ENCODE measurements at regions not wholly inside any gene's neighbourhood (a gene's known extent, or its start where the extent isn't known, plus 50 kb on each side); places are given as distances from the start of the nearest gene placed in this dataset.

- Histone ChIP-seq H3K36me3 (no peaks in the 10 kb centered on the region), H3K27me3 (no peaks in the 10 kb centered on the region), H3K4me1 (no peaks in the 10 kb centered on the region), H3K9me3 (no peaks in the 10 kb centered on the region), H3K4me3 (ENCODE audit: low read depth, low read length) (no peak overlapping the region)
- TF ChIP-seq CTCF (IDR thresholded peaks at IDR 0.05; ENCODE audit: low read depth, low read length), result no peak
- no peak for DNase-seq
These were observed 667.6 kb upstream of the CELF2 start for GRCh38 chr10:10350050-10350449.

- TF ChIP-seq CTCF (IDR thresholded peaks at IDR 0.05; ENCODE audit: low read depth, low read length), result no peak
- Histone ChIP-seq H3K9me3 (no peaks in the 10 kb centered on the region), H3K4me3 (ENCODE audit: low read depth, low read length) (no peak overlapping the region), H3K4me1 (no peaks in the 10 kb centered on the region), H3K27me3 (no peaks in the 10 kb centered on the region), H3K36me3 (no peaks in the 10 kb centered on the region)
- no peak for DNase-seq
These were observed 666.2 kb upstream of the CELF2 start for GRCh38 chr10:10351451-10351850.

GRCh38 chr10:10353326-10353868 lies 664.3 kb upstream of the CELF2 start:
- TF ChIP-seq CTCF (IDR thresholded peaks at IDR 0.05; ENCODE audit: low read depth, low read length), result no peak
- no peaks in the 10 kb centered on the region for H3K4me1 ChIP-seq
- H3K27me3 ChIP-seq, result no peaks in the 10 kb centered on the region
- H3K9me3 ChIP-seq, result no peaks in the 10 kb centered on the region
- H3K4me3 ChIP-seq (ENCODE audit: low read depth, low read length), result no peak overlapping the region
- H3K36me3 ChIP-seq, result no peaks in the 10 kb centered on the region
- DNase-seq, result no peak

GRCh38 chr10:10359263-10359662 lies 658.4 kb upstream of the CELF2 start:
- Histone ChIP-seq H3K4me1 (no peaks in the 10 kb centered on the region), H3K9me3 (no peaks in the 10 kb centered on the region), H3K4me3 (ENCODE audit: low read depth, low read length) (no peak overlapping the region), H3K27me3 (no peaks in the 10 kb centered on the region), H3K36me3 (no peaks in the 10 kb centered on the region)
- no peak for TF ChIP-seq CTCF (IDR thresholded peaks at IDR 0.05; ENCODE audit: low read depth, low read length)
- DNase-seq, result no peak

GRCh38 chr10:10361301-10361885 lies 656.3 kb upstream of the CELF2 start:
- Histone ChIP-seq H3K4me3 (ENCODE audit: low read depth, low read length) (no peak overlapping the region), H3K27me3 (no peaks in the 10 kb centered on the region), H3K4me1 (no peaks in the 10 kb centered on the region), H3K36me3 (no peaks in the 10 kb centered on the region), H3K9me3 (no peaks in the 10 kb centered on the region)
- no peak for TF ChIP-seq CTCF (IDR thresholded peaks at IDR 0.05; ENCODE audit: low read depth, low read length)
- DNase-seq, result no peak

- no peak for TF ChIP-seq CTCF (IDR thresholded peaks at IDR 0.05; ENCODE audit: low read depth, low read length)
- H3K27me3 ChIP-seq, result no peaks in the 10 kb centered on the region
These were observed 654.9 kb upstream of the CELF2 start for GRCh38 chr10:10362800-10363199.

More at GRCh38 chr10:10362800-10363199, 654.9 kb upstream of the CELF2 start:
- DNase-seq, result no peak
- no peak overlapping the region for H3K4me3 ChIP-seq (ENCODE audit: low read depth, low read length)
- H3K4me1 ChIP-seq, result no peaks in the 10 kb centered on the region
- no peaks in the 10 kb centered on the region for H3K9me3 ChIP-seq
- H3K36me3 ChIP-seq, result no peaks in the 10 kb centered on the region
